GM18868 (cell line): ENCODE measurements at regions not wholly inside any gene's neighbourhood (a gene's known extent, or its start where the extent isn't known, plus 50 kb on each side); places are given as distances from the start of the nearest gene placed in this dataset.

Experiments used
- ATAC-seq: cut with Tn5 transposase; IDR thresholded peaks from one replicate; pipeline ENCODE4 v1.9.1; 2021; ENCODE audit warnings: mild to moderate bottlenecking, moderate library complexity; ENCODE audit not compliant: unreplicated experiment

DNA sequence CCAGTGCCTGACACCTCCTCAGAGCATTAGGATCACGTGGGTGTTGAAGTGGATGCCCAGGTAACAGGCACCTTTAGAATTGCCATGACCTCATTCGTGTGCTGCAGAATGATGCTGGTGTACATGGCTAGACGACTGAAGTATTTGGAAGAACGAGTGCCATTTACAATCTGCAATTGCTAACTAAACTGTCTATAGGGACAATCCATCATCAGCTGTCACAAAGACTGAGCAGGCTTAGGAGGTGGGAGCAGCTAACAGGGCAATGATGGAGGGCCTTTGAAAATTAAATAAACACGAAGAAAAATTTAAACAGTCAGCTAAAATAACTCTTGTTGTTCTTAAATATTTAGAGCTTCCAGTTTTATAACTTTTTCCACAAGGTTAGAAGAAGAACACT is 375.8 kb downstream of the GADD45G start:
- no peak for ATAC-seq

DNA sequence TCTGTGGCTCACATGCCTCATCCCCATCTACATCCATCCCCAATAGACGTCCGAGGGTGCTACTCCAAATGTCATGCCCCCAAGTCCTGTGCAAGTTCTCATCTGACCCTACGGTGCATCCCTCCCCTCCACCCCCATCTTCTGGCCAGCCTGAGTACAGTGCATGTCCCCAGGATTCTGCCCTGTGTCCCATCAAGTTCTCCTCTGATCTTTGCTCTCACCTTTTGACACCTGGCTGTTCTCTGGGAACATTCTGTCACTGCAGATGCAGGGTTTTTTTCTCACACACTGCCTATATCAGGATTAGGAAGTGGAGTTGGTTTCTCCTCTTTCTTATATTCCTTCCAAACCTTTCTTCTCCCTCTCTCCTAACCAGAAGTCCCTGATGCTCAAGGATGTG is 377.2 kb downstream of the GADD45G start:
- no peak for ATAC-seq

DNA sequence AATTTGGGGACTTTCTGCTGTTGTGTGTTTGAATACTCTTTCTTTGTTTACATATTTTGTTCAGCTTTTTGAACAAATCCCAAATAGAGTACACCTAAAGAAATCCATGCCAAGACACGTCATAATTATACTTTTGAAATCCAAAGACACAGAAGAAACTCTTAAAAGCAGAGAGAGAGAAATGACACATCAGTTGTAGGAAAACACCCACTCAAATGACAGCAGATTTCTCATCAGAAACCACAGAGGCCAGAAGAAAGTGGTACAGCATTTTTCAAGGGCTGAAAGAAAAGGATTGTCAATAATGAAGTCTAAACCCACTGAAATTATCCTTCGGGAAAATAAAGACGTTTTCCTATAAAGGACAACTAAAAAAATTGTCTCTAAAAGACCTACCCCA is 378.6 kb downstream of the GADD45G start:
- no peak for ATAC-seq

GRCh38 chr9:89984214-89984613 is 379.4 kb downstream of the GADD45G start:
- no peak for ATAC-seq

DNA sequence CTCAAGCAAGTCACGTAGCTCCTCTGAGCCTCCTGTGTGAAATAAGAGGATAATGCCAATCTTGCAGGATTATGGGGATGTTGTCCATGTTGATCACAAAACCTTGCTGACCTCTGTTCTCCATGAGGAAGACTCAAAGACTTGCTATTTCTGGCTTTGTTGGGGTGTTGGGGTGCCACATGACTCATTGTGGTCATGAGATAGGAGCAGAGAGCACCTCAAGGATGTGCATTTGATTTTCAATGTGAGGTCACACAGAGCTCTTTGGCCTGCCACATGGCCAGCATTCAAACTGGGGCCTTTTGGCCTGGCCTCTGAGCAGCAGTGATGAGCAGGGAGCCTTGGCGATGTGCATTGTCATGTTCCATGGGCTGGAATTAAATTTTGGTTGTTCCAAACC is 380.3 kb downstream of the GADD45G start:
- no peak for ATAC-seq

- no peak for ATAC-seq
These were observed 381.4 kb downstream of the GADD45G start for GRCh38 chr9:89986190-89986589.

DNA sequence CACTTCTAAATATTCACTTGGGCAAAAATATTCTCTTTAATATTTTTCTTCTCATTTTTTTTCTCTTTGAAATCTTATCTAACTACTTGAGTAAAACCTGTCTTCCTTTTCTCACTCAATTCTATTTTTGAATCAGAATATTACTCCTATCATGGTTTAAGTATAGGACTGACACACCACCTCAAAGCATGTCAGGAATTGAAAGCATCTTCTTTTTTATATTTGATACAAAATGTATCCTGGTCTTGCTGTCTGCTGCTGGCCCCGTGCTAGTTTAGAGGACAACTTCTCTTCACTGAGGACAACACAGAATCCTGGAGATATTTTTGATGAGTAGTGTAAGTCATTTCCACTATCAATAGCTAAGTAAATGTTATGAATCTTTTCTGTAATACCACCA is 383.6 kb downstream of the GADD45G start:
- no peak for ATAC-seq

GRCh38 chr9:89991204-89991790 is 386.5 kb downstream of the GADD45G start:
- no peak for ATAC-seq

DNA sequence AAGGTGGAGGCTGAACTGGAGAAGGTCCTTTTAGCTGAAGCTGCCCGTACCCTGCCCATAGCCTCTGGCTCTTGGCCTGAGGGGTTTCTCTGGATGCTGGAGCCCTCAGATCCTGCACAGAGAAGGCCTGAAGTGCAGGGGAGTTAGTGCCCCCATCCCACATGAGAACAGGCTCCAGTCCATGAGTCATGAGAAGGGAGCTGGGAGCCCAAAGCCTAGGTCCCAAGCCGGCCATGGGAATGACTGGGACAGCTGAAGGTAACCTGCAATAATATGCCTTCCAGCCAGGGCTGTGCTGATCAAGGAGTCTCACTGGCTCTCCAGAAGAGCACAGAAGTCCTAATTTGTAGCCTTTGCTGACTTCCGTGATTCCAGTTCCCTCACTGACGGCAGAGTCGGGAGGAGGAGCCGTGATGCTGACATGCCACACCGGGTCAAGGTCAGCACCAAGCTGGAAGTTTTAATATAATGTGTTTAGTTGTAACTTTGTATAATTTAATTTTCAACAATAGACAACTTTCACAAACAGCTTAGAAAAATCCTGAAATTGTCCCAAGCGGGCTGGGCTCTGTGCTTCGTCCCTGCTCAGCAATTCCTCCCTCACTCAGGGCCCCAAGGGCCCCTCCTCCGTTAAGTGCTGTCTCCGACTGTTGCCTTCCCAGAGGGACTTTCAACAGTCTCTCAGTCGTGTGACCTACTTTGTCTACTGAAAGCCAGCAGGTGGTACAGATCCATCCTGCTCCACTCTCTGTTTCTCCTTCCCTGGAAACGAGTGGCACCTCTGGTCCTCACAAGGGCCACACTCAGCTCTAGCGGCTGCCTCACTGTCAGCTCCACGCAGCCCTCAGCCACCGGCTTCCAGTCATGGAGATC is 387.8 kb downstream of the GADD45G start:
- ATAC-seq = no peak

GRCh38 chr9:89993678-89994630 is 389.1 kb downstream of the GADD45G start:
- ATAC-seq = no peak

DNA sequence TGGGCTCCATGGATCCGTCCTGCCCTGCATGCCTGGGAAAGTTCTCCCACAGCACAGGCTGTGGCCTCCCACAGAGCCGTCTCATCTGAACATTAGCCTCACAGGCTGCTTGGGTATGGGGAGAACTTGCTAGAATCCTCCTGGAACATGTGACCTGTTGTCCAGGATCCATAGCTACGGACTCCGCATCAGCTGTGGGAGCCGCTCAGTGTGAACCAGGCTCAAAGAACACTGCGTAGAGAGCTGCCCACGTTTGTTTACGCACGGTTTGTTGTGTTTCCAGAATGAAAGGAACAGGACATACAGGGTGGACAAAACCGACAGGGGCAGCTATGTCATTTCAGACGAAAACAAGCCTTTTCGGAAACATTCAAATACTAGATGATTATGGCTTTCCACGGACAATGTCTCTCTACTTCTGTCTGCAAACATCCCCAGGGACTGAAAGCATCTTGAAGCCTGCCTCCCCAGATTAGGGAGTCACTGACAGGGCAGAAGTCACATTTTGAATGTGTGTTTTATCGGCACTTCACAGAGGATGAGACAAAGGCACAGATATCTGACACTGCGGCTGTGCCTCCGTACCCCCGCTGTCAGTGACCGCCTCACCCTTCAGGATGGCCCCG is 390.3 kb downstream of the GADD45G start:
- ATAC-seq = no peak

DNA sequence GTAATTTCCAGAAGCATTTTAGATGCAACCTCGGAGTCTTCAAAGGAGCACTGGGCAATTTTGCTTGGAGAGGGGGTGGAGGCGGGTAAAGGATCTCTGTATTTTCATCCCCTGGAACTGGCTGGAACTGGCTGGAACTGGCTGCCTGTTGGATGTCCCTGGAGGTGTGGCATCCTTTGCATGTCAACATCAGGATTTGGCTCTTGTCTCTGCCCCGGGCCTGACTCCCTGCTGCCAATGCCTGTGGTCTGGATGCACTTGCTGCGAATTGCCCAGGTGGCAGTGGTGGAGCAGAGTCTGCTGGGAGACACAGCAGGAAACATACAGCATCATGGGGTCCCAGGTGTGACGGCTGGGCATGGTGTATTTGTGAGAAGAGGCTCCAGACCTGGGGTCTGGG is 391.3 kb downstream of the GADD45G start:
- no peak for ATAC-seq

- ATAC-seq = no peak
These were observed 392.0 kb downstream of the GADD45G start for GRCh38 chr9:89996773-89997172.

GRCh38 chr9:89998633-89999032 is 393.8 kb downstream of the GADD45G start:
- no peak for ATAC-seq

DNA sequence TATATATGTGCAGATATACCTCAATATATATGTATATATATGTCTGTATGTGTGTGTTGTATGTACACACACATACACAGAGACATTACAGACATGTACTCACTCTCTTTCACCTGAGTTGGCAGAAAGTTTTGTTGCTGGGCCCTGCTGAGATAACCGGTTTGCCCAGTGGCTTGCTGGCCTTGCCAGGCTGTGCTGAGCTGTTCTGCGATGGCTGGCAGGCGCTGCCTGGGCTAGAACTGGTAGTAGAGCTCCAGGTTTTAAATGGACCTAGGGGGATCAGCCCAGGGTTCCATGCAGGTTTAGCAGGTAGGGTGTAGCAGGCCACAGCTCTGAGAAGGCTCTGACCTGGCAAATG is 394.3 kb downstream of the GADD45G start:
- ATAC-seq = no peak

- peak; percentile 92 for ATAC-seq
These were observed 394.9 kb downstream of the GADD45G start for GRCh38 chr9:89999534-90000370.

DNA sequence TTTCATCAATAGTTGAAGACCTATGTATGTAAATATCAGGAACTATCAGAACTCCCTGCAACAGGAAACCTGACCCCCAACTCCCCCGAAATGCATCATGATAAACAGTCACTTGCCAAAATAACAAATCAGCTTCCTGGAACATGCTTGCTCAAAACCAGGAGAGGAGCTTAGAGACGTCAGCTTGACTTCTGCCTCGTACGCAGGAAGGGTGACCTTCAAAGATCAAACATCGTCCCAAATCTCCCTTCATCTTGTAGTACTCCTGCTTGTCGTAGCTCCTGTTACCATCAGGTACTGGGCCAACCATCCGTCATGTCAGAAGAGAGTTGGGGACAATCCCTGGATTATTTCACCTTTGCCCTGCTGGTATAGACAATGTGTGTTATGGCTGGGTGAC is 396.1 kb downstream of the GADD45G start:
- ATAC-seq = no peak

GRCh38 chr9:90001747-90002146 is 396.9 kb downstream of the GADD45G start:
- no peak for ATAC-seq

DNA sequence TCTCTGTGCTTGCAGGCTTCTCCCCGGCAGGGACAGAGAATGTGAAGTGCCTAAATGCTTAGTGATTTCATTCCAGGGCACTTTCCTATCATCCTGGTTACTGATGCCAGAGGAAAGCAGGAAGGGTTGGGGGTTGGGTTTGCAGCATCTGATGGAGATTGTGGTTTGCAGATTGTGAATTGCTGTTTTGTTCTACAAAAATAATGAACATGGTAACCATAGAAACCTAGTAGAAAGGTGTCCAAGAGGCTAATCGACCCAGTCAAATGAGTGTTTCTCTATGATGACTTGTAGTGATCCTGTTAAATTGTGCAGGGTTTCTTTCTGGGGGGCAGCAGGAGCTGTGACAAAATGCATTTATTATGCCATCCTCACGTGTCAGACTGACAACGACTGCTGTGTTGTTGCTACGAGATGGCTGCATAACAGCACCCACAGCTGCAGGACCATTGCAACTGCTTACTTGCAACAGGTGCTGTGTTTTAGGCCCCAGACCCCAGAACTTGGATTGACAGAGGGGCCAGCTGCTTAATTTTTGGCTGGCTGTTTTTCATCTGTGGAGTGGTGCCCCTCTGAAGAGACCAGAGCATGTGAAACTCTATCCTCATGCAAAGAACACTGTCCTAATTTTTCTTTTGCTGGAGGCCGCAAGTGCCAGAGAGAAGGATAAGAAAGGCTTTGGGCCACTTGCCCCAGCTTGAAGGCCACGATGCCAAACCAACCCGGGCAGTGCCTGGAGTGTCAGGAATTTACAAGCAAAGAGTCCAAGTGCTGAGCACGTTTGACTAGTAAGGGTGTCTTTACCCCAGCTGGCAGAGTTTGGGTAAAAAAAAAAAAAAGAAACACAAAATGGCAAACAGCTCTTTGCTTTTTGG is 397.8 kb downstream of the GADD45G start:
- ATAC-seq = no peak
